Stimulated activated CD4-positive, alpha-beta T cell treated with anti-CD3 and anti-CD28 coated beads, Interleukin-4, amount 100 ng/mL, for 24 hours (primary cell): ENCODE measurements at regions not wholly inside any gene's neighbourhood (a gene's known extent, or its start where the extent isn't known, plus 50 kb on each side); places are given as distances from the start of the nearest gene placed in this dataset.
A peak's percentile ranks its signal among the peaks of the same experiment; 100 is the strongest.
"Not testable (repeated sequence)": the region's sequence is repeated elsewhere in the genome, so short reads cannot be mapped to it uniquely, and the experiment has no call there.

Experiments used
- DNase-seq: peaks from one replicate; pipeline ENCODE4 v3.0.0-alpha.2; 2020

DNA sequence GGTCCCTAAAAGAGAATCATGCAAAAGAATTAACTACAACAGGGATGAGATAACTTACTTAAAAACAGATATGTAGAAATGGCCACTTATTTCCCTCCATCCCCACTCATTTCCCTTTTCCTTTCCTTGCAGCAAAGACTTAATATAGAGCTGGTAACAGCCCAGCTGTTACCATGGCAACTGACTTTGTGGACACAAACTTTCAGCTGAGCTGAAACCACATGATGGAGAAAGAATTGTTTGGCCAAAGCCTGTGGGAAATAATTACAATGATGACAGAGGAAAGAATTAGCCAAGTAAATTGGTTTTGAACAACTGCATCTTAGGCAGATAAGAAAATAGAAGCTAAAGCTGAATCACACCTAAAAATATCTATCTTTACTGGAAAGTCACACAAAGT is 364.9 kb downstream of the GALC start:
- DNase-seq = no peak

DNA sequence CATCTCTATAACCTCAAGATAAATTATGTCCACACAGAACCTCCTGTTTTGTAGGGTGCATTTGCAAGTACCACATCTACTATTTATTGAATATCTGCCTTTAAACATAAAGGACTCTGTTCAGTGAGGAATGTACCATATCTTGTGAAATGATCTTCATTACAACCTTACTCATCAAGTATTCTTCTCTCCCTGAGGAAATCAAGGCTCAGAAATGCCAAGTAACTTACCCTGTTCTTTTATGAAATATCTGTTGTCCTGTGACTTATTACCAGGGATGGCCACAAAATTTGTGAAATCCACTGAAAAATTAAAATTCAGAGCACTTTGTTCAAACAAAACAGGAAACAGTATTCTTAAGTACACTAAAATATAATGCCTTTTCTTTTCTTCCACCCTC is 366.7 kb downstream of the GALC start:
- no peak for DNase-seq

DNA sequence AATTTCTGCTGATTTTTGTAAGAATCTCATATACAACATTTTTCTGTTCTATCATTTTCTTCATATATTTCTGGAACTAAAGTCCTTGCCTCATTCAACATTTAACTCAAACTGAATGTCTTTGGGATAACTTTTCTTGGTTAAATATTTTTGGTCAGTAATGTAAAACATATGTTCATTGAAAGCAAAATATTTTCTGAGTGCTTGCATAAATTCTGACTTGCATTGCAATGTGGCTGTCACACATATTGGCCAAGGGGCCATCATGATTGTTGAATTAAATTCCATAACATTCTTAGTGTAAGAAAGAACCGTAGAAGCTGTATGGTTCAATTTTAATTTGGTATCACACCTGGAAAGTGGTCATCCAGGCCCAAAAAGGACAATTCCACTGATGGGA is 369.4 kb downstream of the GALC start:
- no peak for DNase-seq

DNA sequence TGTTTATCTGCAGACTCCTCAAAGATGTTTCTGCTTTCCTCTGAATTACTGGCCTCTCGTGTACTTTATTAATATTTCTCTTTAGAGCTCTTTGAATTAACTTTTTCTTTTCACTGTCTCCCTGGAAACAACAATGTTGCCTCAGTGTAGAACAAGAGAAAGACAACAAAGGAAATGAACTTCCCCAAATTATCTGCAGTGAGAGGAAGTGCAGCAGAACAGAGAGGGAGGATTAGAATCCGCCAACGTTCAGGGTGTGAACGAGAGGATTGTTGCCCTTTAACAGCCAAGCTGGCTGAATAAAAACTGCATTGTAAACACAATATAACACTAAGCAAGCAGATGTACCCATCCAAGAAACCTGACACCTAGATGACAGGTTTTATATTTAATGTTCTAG is 375.9 kb downstream of the GALC start:
- DNase-seq = no peak

DNA sequence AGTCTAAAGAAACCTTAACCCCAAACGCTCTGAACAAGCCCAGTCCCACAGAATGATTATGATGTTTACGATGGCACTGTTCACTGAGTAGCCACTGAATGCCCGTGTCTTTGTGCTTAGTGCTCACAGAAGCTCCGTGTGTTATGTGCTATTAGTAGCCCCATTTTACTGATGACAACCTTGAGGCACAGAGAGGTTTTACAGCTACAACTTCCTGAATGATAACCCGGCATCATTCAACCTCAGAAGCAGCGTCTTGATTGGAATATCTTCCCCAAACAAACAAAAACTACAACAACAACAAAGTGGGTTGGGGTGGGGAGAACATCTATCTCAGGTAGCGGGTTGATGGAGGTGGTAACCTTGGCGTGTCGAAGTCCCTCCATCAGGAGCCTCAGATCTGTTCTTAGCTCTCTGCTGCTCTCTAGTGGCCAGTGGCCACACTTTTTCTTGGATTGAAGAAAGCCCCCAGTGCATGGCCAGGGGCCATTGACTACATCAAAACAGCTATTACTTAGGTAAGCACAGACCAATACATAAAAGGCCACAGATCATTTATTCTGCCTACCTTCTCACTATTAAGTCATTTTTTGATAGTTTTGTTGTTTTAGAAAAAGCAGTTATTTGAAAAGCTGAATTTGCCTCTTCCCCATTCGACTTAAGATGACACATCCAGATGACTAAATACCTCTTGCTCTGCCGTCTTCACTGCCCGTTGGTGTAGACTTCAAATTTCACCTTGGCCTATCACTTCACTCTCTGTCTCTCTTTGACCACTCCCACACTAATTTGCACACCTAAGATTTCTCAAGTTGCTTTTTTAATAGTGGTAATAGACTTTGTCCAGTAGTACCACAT is 376.9 kb downstream of the GALC start:
- DNase-seq = peak; percentile 7

DNA sequence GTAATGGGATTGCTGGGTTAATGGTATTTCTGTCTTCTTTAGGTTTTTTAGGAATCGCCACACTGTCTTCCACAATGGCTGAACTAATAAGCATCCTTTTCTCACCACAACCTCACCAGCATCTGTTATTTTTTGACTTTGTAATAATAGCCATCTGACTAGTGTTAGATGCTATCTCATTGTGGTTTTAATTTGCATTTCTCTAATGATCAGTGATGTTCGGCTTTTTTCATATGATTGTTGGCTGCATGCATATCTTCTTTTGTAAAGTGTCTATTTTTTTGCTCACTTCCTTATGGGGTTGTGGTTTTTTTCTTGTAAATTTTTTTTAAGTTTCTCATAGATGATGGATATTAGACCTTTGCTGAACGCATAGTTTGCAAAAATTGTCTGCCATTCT is 377.9 kb downstream of the GALC start:
- DNase-seq = no peak

DNA sequence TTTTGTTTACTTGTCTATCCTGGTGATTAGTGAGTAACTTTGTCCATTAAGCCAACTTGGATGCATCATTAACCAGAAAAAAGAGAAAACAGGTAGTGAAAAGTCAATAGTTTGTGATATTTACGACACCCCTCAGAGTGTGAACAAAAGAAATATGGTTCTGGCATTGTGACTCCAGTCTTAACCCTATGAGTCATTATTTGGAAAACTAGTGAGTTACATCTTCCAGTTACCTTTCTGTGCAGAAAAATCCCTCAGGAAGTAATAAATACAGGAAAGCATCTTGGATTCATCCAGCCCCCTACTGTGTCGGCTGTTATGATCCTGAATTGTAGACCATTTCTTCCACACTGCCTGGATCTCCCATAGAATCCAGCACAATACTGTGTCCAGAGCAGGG is 379.1 kb downstream of the GALC start:
- no peak for DNase-seq

DNA sequence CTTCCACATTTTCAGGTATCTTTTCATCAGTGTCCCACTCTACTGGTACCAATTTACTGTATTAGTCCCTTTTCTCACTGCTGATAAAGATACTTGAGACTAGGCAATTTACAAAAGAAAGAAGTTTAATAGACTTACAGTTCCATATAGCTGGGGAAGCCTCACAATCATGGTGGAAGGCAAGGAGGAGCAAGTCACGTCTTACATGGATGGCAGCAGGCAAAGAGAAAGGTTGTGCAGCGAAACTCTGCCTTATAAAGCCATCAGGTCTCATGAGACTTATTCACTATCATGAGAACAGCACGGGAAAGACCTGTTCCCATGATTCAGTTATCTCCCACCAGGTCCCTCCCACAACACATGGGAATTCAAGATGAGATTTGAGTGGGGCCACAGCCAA is 385.9 kb downstream of the GALC start:
- not testable (repeated sequence) for DNase-seq

DNA sequence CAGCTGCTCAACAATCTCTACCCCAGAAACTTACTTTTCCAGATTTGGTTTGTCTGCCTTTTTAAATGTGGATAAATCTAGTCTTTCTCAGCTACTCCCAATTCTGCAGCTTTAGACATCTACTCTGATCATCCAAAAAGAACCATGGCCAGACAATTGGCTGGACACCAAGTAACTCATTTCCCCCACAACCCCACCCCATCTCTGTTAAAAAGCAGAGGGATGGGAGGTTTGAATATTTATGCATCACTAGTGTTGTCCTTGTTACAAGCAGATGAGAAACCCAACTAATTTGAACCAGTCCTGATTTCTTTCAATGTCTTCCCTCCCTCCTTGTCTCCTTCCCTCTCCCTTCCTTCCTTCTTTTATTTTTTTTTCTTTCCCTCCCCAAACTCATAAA is 391.9 kb downstream of the GALC start:
- DNase-seq = no peak

DNA sequence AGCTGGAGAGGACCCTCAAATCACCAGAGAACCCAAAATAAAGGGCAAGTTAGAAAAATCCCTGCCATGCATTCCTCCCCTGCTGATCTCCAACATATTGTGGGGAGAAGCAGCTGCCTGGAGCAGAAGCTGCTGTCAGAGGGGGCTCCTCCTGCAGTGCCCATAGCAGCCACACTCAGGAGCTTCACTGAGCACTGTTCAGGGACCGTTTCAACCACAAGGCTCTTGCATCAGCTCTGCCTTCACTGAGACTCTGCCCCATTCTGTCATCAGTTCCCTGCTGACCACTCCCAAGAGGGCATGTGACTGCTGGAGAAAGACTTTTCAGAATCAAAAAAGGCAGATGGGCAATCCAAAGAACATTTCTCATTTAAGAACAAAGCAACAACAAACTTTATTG is 392.7 kb downstream of the GALC start:
- no peak for DNase-seq

DNA sequence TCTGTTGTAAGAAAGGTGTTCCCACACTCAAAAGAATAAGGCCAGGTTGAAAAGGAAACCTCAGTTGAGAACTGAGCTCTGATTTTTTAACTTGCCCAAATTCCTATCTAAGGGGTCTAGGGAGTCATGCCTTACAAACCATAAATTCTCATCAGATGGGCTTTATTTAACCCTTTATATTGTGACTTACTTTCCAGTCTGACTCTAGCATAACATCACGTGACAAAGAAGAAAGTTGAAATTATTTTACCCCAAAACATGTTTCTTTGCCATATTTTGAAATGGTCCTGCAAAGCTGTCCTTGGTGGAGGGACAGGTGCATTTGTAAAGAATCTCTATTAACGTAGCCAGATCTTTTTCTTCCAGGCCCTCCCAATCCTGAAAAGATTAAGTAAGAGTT is 411.7 kb downstream of the GALC start:
- no peak for DNase-seq

DNA sequence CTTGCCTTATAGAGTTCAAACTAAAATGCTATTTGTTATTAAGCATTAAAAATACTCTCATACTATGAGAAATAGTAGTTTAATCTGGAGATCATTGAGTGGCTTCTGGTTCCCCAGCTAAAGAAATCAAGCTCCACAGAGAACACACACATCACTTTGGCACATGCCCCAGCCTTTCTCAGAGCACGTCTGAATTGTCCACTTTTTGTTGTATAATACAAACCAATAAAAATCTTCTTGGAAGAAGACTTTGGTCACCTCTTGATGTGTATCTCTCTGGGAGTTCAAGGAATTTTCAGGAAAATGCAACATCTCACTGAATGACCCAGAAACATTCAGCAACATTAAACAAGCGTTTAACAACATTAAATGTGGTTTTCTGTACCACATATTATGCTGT is 413.9 kb downstream of the GALC start:
- no peak for DNase-seq

DNA sequence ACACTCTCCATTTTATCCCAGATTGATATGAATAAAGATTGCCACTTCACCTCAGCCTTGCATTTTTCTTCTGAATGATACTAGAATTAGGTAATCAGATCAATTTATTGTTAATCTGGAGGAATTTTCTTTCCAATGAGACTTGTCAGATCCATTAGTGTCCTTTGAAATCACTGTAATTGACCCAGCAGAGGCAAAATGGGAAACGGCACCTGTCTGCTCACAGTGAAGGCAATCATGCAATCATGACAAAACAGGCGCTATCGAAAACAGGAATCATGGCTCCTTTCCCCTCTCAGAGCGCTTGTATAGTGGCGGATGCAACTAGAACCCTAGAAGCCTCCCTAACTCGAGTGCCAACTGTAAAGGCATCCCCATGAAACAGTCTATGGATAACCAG is 417.6 kb downstream of the GALC start:
- no peak for DNase-seq

DNA sequence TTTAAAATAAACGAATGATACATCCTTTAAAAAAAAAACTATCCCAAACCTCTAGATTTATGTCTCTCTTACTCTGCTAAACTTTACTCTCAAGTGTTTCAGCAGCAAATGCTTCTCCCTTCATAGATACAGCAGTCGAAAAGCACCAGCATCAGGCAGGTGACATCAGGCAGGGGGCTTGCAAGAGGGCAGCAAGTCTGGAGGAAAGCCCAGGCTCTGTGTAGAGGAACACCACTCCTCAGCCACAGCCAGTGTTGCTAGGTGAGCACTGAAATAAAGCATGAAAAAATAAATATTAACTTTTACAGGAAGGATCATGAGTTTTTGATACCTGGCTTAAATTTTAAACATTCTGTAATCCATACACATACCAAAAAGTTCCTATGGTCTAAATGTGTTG is 419.4 kb downstream of the GALC start:
- no peak for DNase-seq

DNA sequence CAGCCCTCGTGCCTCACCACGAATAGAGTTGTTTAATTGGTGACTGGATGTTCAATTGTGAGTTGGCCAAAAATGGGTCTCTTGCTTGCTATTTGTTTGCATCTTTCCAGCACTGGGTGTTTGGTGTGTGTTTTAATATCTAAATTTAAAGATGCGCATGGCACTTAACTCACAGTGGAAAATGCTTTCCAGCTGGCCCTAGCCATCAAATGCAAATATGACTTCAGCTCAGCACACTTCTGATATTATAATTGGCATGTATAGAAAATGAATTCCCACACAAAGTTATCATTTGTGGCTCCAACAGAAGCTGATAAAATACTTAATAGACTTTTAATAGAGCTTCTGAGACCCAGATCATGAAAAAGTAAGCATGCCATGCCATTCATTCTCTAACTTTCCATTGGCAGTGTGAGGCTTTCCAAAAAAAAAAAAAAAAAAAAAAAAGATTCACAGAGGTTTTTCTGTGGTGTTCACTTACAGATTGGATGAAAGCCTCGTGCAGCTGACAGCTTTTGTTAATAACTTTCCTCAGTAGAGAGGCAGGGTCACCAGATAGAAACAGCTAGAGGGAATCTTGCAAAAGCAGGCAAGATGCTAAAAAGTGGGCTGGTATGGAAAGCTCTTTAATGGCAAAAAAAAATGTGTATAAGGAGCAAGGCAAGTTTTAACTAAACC is 425.2 kb downstream of the GALC start:
- DNase-seq = no peak

DNA sequence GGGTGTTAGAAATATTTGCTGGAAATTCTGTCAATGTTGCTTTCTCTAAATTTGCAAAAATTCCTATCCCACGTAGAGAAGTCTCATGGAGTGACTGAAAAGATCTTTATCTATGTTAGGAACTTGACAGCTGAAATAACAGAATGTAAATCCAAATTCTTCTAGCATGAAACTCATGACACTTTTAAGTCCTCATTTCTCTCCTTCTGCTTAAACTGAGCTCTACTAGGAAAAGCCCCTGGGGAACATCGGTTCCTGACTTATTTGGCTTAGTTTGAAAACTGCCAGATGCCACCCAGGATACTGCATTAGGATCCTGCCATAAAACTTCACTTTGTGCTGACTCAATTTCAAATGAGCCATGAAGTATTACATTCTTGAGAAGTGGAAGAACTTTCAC is 426.0 kb downstream of the GALC start:
- no peak for DNase-seq

DNA sequence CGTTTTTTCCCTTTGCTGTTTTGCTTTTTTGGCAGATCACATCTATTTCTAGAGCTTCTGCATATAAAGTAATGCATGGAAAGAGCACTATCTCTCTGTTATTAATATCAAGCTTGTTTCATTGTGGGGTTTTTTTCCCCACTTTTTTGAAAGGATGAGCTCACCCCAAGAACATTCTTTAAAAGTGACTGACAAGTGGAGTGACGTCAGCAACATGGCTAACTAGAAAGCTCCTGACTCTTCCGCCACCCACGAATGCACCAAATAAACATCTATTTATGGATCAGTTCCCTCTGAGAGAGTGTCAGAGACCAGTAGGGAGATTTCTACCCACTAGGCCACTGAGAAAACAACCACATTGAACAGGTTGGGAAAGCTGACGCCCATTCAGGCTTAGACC is 445.4 kb downstream of the GALC start:
- no peak for DNase-seq

DNA sequence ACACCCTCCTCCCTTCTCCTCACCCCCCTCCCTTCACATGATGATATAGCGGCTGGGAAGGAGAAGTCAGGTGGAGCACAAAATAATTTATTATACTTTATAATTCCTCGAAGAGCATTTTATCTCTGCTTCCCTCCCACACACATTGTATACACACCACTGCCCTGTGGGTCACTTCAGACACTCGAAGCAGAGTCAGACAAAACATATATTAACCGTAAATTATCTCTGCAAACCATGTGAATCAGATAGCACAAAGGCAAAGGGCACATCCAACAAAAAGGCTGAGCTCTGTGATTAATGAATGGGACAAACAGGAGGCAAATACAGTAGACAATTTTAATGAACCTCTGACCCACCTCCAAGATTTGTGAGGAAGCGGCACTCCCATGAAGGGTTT is 450.7 kb downstream of the GALC start:
- no peak for DNase-seq

DNA sequence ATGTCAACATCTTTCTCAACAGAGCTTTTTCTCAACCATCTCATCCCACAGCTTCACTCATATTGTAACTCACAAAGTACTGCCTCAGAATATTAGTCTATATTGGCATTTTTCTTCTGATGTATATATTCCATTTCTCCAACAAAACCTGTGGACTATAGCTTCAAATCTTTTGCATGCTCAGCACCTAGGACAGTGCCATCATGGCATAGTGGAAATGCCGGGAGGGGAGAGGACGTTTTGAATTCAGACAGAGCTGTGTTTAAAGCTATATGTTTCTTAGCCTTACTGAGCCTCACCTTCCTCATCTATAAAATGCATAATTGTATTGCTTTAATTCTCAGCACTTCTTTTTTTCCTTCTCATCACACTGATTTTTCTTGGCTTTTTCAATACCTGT is 452.6 kb downstream of the GALC start:
- no peak for DNase-seq

DNA sequence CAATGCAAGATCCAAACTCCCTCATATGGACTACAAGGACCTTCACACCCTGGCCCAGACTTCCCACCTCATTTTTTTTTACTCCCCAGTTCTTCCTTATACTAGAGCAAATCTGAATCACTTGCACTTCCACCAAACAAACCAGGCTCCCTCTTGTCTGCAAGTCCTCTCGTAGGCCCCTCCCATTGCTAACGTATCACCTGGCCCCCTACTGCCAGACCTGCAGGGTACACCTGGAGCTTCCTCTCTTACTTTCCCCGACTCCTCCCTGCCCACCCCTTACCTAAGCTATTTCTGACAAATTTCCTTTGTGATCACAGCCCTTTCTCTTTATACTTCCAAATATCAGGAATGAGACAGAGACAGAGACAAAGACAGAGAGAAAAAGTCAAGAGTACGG is 463.9 kb downstream of the GALC start:
- no peak for DNase-seq

DNA sequence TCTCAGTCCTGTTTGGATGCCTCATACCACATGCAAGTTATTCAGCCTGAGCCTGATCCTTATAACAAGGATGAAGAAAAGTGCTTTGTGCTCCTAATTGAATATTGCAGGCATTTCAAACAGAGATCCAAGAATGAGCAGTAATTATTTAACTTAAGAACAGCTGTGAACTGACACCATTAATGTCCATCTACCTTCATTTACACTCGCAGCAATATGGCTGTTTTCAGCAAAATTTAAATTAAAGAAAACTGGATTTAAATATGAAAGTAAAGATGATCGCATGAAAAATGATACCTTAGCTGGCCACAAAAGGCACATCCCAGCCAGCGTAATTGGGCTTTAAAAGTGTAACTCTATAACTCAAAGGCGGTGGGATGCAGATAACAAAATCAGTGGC is 466.3 kb downstream of the GALC start:
- no peak for DNase-seq

DNA sequence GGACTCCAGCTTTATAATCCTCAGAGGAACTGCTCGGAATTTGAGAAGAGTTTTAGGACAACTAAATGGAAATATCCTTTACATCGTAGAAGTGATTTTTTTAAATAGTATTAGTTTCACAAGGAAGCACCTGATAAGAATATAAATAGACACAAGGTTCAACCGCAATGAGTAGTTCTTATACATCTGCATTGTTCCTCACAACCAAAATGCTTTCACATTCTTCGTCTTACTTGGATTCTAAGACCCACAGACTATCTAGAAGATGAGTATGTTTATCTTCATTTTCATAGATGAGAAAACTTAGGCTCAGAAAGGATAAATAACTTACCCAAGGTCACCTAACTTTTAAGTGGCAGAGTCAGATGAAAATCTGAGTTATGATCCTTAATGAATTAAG is 469.0 kb downstream of the GALC start:
- DNase-seq = no peak

DNA sequence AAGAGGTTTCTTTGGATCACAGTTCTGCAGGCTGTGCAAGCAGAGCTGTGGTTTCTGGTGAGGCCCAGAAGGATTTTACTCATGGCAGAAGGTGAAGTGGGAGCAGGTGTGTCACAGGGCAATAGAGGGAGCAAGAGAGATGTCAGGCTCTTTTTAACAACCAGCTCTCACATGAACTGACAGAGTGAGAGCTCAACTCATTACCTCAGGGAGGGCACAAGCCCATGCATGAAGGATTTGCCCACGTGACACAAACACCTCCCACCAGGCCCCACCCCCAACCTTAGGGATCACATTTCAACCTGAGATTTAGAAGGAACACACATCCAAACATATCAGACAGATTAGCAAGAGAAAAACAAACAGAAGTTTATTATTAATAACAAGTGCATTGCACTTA is 470.4 kb downstream of the GALC start:
- no peak for DNase-seq

DNA sequence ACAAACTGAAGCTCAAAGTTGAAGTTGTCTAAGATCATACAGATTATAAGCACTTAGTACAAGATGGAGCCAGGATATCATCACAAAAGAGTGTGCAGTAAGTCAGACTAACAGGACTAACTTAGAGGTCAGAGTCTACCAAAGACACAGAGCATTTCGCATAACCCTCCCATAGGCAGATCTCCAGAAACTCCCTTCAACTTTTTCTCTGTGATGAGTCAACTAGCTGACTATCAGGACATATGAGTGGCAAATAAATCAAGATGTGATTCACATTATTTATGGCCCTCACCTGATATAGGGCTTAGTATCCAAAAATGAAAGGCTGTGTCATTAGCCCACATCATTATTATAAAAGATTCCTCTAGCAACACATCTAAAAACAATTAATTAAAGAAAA is 484.6 kb downstream of the GALC start:
- no peak for DNase-seq

DNA sequence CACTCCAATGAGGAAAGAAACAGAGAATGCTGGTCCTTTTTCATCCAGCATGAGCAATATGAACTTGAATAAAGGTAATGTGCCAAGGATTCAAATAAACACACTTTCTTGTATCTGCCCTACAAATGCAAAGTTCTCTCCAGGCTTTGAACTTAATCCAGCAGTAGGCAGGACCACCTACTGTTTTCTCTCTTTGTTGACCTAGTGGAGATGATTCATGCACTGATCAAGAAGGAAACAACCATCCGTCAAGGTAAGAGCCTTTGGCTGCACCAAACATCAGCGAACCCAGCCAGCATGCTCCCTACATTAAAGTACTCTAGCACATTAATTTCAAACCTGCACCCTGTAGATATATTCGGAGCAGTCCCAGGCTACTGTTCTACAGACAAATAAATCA is 489.3 kb downstream of the GALC start:
- no peak for DNase-seq
